Lower leg skin (tissue), 3 donors: ENCODE measurements at regions not wholly inside any gene's neighbourhood (a gene's known extent, or its start where the extent isn't known, plus 50 kb on each side); places are given as distances from the start of the nearest gene placed in this dataset.
"Not testable (repeated sequence)": the region's sequence is repeated elsewhere in the genome, so short reads cannot be mapped to it uniquely, and the experiment has no call there.

ENCODE experiments used
- CTCF ChIP-seq, 3 donors: fragments of 450-650 bp; IDR thresholded peaks; one replicate each; pipeline ENCODE4 v1.5.1; 2016; ENCODE audit warnings: antibody characterized with exemption in 3 of 3, mild to moderate bottlenecking in 3 of 3, moderate library complexity in 2 of 3
- POLR2A ChIP-seq, 2 donors: fragments of 450-650 bp; IDR thresholded peaks; one replicate each; pipeline ENCODE4 v1.6.1; 2016 to 2017; ENCODE audit warnings: antibody characterized with exemption in 2 of 2, mild to moderate bottlenecking in 1 of 2, moderate library complexity in 1 of 2

DNA sequence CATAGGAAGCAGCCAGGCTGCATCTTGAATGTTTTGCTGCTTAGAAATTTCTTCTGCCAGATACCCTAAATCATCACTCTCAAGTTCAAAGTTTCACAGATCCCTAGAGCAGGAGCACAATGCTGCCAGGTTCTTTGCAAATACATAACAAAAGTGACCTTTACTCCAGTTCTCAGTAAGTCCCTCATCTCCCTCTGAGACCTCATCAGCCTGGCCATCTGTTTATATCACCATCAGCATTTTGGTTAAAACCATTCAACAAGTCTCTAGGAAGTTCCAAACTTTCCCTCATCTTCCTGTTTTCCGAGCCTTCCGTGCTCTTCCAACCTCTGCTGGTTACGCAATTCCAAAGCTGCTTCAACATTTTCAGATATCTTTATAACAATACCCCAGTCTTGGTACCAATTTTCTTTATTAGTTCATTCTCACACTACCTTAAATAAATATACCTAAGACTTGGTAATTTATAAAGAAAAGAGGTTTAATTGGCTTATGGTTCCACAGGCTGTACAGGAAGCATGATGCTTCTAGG is 204.8 kb upstream of the STT3B start:
- TF ChIP-seq CTCF, POLR2A (IDR thresholded peaks at IDR 0.05): not testable (repeated sequence)
